H1 (cell line): ENCODE measurements at regions not wholly inside any gene's neighbourhood (a gene's known extent, or its start where the extent isn't known, plus 50 kb on each side); places are given as distances from the start of the nearest gene placed in this dataset.

Source experiments
- CTCF ChIA-PET: fragments of 300-600 bp; sonication (Branson Sonifier 250); formaldehyde crosslinking; loops from one replicate; lab custom pipeline; 2021; ENCODE audit not compliant: partially characterized antibody; lab: Charles Lee
- POLR2A ChIA-PET: fragments of 300-600 bp; sonication (Branson Sonifier 250); formaldehyde crosslinking; loops from one replicate; lab custom pipeline; 2021; ENCODE audit warnings: inconsistent platforms; ENCODE audit not compliant: partially characterized antibody; lab: Charles Lee
- DNase-seq, 2 experiments: peaks; one replicate each; pipeline versions ENCODE4 v3.0.0 to v3.0.0-alpha.2; 2010 to 2022; ENCODE audit warnings: low spot score in 2 of 2, low read depth in 1 of 2, mixed read lengths in 1 of 2
- FAIRE-seq: peaks from 2 replicates; lab custom pipeline; 2011; peaks lifted over from hg19 to GRCh38; lab: Jason Lieb, UNC
- H2AFZ ChIP-seq: 2 replicates; pipeline ENCODE4 v1.8.1; 2012; ENCODE audit warnings: low read length, inconsistent platforms
- H2AK5ac ChIP-seq: 2 replicates; pipeline ENCODE4 v1.6.1; 2013; ENCODE audit warnings: low read depth, low read length
- H2BK120ac ChIP-seq: replicated peaks from 2 replicates; pipeline ENCODE3; 2013; ENCODE audit warnings: low read depth, low read length, inconsistent platforms
- H2BK12ac ChIP-seq: 2 replicates; pipeline ENCODE4 v1.6.1; 2013; ENCODE audit warnings: low read depth, low read length
- H2BK15ac ChIP-seq: 2 replicates; pipeline ENCODE4 v1.6.1; 2013; ENCODE audit warnings: low read length
- H2BK20ac ChIP-seq: 2 replicates; pipeline ENCODE4 v1.6.1; 2013; ENCODE audit warnings: low read length
- H2BK5ac ChIP-seq: 2 replicates; pipeline ENCODE4 v1.6.1; 2013; ENCODE audit warnings: low read depth, low read length
- H3K14ac ChIP-seq: 2 replicates; pipeline ENCODE4 v1.6.1; 2013; ENCODE audit warnings: inconsistent platforms; ENCODE audit not compliant: insufficient read length
- H3K18ac ChIP-seq: 2 replicates; pipeline ENCODE4 v1.6.1; 2013; ENCODE audit warnings: low read length; ENCODE audit errors: extremely low read depth
- H3K23ac ChIP-seq: 2 replicates; pipeline ENCODE4 v1.6.1; 2013; ENCODE audit warnings: inconsistent platforms; ENCODE audit not compliant: insufficient read length
- H3K23me2 ChIP-seq: 2 replicates; pipeline ENCODE4 v1.6.1; 2013; ENCODE audit warnings: low read depth, low read length
- H3K27ac ChIP-seq: 2 replicates; pipeline ENCODE4 v1.6.1; 2011; ENCODE audit warnings: low read depth, low read length, inconsistent platforms
- H3K27me3 ChIP-seq, 4 experiments: replicated peaks in 1 of 4; 1 replicate in 1 of 4; 2 replicates in 3 of 4; pipeline versions ENCODE4 v1.6.1 to v1.8.1; 2011 to 2013; ENCODE audit warnings: low read length in 3 of 4, mild to moderate bottlenecking in 3 of 4, inconsistent platforms in 2 of 4, mixed read lengths in 2 of 4, moderate library complexity in 1 of 4; ENCODE audit not compliant: control insufficient read depth in 3 of 4, insufficient read depth in 3 of 4; ENCODE audit errors: extremely low read depth in 1 of 4
- H3K36me3 ChIP-seq, 4 experiments: 2 replicates each; pipeline versions ENCODE4 v1.6.1 to v1.8.1; 2011 to 2013; ENCODE audit warnings: mild to moderate bottlenecking in 4 of 4, low read length in 3 of 4, moderate library complexity in 2 of 4, control low read depth in 1 of 4, inconsistent platforms in 1 of 4; ENCODE audit not compliant: insufficient read depth in 4 of 4, control insufficient read depth in 2 of 4
- H3K4ac ChIP-seq: replicated peaks from 2 replicates; pipeline ENCODE3; 2013; ENCODE audit warnings: low read length, low read depth, mixed read lengths, inconsistent platforms; ENCODE audit not compliant: insufficient read length
- H3K4me1 ChIP-seq, 4 experiments: replicated peaks in 1 of 4; 1 replicate in 1 of 4; 2 replicates in 3 of 4; pipeline versions ENCODE4 v1.6.1 to v1.8.1; 2011 to 2013; ENCODE audit warnings: low read length in 3 of 4, inconsistent platforms in 2 of 4, mixed read lengths in 1 of 4; ENCODE audit not compliant: insufficient read depth in 4 of 4, control insufficient read depth in 3 of 4
- H3K4me2 ChIP-seq, 2 experiments: 2 replicates each; pipeline versions ENCODE4 v1.6.1 to v1.8.1; 2011 to 2013; ENCODE audit warnings: low read depth in 2 of 2, low read length in 2 of 2, control low read depth in 1 of 2, inconsistent platforms in 1 of 2, mild to moderate bottlenecking in 1 of 2; ENCODE audit not compliant: insufficient read depth in 1 of 2
- H3K4me3 ChIP-seq, 4 experiments: fragments of 200-600, 300-600 bp in 1 of 4; sonication (generic), shearing (Covaris generic), sonication (Bioruptor Twin) in 1 of 4; 2 replicates each; pipeline versions ENCODE4 v1.5.1 to v1.8.1; 2011 to 2016; ENCODE audit warnings: low read length in 4 of 4, low read depth in 3 of 4, control low read depth in 2 of 4, inconsistent platforms in 2 of 4, mild to moderate bottlenecking in 2 of 4, mixed read lengths in 1 of 4, moderate library complexity in 1 of 4; ENCODE audit not compliant: insufficient read depth in 2 of 4; ENCODE audit errors: extremely low read depth in 1 of 4
- H3K56ac ChIP-seq: replicated peaks from 2 replicates; pipeline ENCODE3; 2013; ENCODE audit warnings: low read depth, mild to moderate bottlenecking, mixed read lengths, low read length, inconsistent platforms; ENCODE audit not compliant: insufficient read length
- H3K79me1 ChIP-seq: 2 replicates; pipeline ENCODE4 v1.6.1; 2013; ENCODE audit warnings: low read depth, low read length, control low read depth
- H3K79me2 ChIP-seq, 2 experiments: 2 replicates each; pipeline versions ENCODE4 v1.6.1 to v1.8.1; 2012 to 2013; ENCODE audit warnings: low read length in 2 of 2, mild to moderate bottlenecking in 2 of 2, inconsistent platforms in 1 of 2; ENCODE audit not compliant: insufficient read depth in 2 of 2, control insufficient read depth in 1 of 2
- H3K9ac ChIP-seq, 4 experiments: replicated peaks in 1 of 4; 1 replicate in 1 of 4; 2 replicates in 3 of 4; pipeline versions ENCODE4 v1.6.1 to v1.8.1; 2011 to 2013; ENCODE audit warnings: low read depth in 3 of 4, low read length in 3 of 4, control low read depth in 2 of 4, mild to moderate bottlenecking in 2 of 4, moderate library complexity in 2 of 4, inconsistent platforms in 1 of 4; ENCODE audit errors: extremely low read depth in 1 of 4
- H3K9me3 ChIP-seq, 2 experiments: 2 replicates each; pipeline versions ENCODE4 v1.6.1 to v1.8.1; 2012 to 2013; ENCODE audit warnings: mild to moderate bottlenecking in 2 of 2, moderate library complexity in 2 of 2, control low read depth in 1 of 2, inconsistent platforms in 1 of 2, low read depth in 1 of 2, low read length in 1 of 2, mixed read lengths in 1 of 2; ENCODE audit not compliant: insufficient read depth in 2 of 2
- H4K20me1 ChIP-seq, 2 experiments: replicated peaks in 1 of 2; 2 replicates each; pipeline versions ENCODE3 to v1.8.1; 2011 to 2013; ENCODE audit warnings: inconsistent platforms in 2 of 2, low read length in 2 of 2, mild to moderate bottlenecking in 1 of 2; ENCODE audit not compliant: insufficient read depth in 2 of 2, control insufficient read depth in 1 of 2
- H4K5ac ChIP-seq: 2 replicates; pipeline ENCODE4 v1.6.1; 2013; ENCODE audit warnings: low read length, low read depth, mixed read lengths, inconsistent platforms; ENCODE audit not compliant: insufficient read length
- H4K8ac ChIP-seq: 2 replicates; pipeline ENCODE4 v1.8.0; 2013; ENCODE audit warnings: mild to moderate bottlenecking, moderate library complexity, low read length, inconsistent platforms; ENCODE audit not compliant: insufficient read depth; ENCODE audit errors: extremely low read depth
- H4K91ac ChIP-seq: replicated peaks from 2 replicates; pipeline ENCODE3; 2013; ENCODE audit warnings: low read length, mixed read lengths, inconsistent platforms; ENCODE audit not compliant: insufficient read length
- ATF2 ChIP-seq: IDR thresholded peaks from 2 replicates; pipeline ENCODE4 v1.6.1; 2012; ENCODE audit warnings: low read length, inconsistent platforms
- CBX8 ChIP-seq: fragments of 300-800, 300-1000 bp; sonication (generic); IDR thresholded peaks from 2 replicates; pipeline ENCODE4 v1.7.1; 2016; ENCODE audit warnings: low read depth, low read length, borderline replicate concordance
- EZH2 ChIP-seq: fragments of 200-600 bp; sonication (generic); IDR thresholded peaks from 2 replicates; pipeline ENCODE4 v1.7.1; 2012; ENCODE audit warnings: low read depth, mild to moderate bottlenecking, moderate library complexity, low read length, inconsistent platforms; ENCODE audit not compliant: severe bottlenecking
- FOSL1 ChIP-seq: IDR thresholded peaks from 2 replicates; pipeline ENCODE4 v1.6.1; 2011; ENCODE audit warnings: mild to moderate bottlenecking, low read depth, low read length, moderate library complexity; ENCODE audit not compliant: insufficient read depth
- HDAC2 ChIP-seq, 2 experiments: fragments of 300-600 bp in 1 of 2; sonication (generic) in 1 of 2; IDR thresholded peaks; 2 replicates each; pipeline ENCODE4 v1.6.1; 2011 to 2012; ENCODE audit warnings: low read depth in 2 of 2, low read length in 2 of 2, mild to moderate bottlenecking in 2 of 2, moderate library complexity in 2 of 2, borderline replicate concordance in 1 of 2, inconsistent platforms in 1 of 2
- MAFK ChIP-seq: IDR thresholded peaks from 2 replicates; pipeline ENCODE4 v1.6.1; 2012; ENCODE audit warnings: low read depth, mild to moderate bottlenecking, improper control_type of control experiment, low read length
- NRF1 ChIP-seq: IDR thresholded peaks from 2 replicates; pipeline ENCODE4 v1.6.1; 2011; ENCODE audit warnings: mild to moderate bottlenecking, low read depth, low read length, improper control_type of control experiment
- RNF2 ChIP-seq: fragments of 200-900, 300-1000 bp; sonication (generic); IDR thresholded peaks from 2 replicates; pipeline ENCODE4 v1.7.1; 2016; ENCODE audit warnings: borderline replicate concordance, low read depth, mild to moderate bottlenecking, antibody characterized with exemption, low read length; ENCODE audit not compliant: poor library complexity, severe bottlenecking; ENCODE audit errors: missing control alignments
- SIN3A ChIP-seq, 2 experiments: IDR thresholded peaks in 1 of 2; conservative IDR thresholded peaks in 1 of 2; 2 replicates each; pipeline ENCODE4 v1.6.1; 2011 to 2012; ENCODE audit warnings: low read length in 2 of 2, improper control_type of control experiment in 1 of 2, low read depth in 1 of 2, mild to moderate bottlenecking in 1 of 2
- SUZ12 ChIP-seq: fragments of 200-600 bp; sonication (generic); IDR thresholded peaks from 2 replicates; pipeline ENCODE4 v1.6.1; 2012; ENCODE audit warnings: mild to moderate bottlenecking, inconsistent platforms, low read length, moderate library complexity, mixed read lengths
- TF ChIP-seq, protein P1 (sequence below): IDR thresholded peaks from 2 replicates; pipeline ENCODE4 v1.6.1; 2012; ENCODE audit warnings: inconsistent platforms

DNA sequence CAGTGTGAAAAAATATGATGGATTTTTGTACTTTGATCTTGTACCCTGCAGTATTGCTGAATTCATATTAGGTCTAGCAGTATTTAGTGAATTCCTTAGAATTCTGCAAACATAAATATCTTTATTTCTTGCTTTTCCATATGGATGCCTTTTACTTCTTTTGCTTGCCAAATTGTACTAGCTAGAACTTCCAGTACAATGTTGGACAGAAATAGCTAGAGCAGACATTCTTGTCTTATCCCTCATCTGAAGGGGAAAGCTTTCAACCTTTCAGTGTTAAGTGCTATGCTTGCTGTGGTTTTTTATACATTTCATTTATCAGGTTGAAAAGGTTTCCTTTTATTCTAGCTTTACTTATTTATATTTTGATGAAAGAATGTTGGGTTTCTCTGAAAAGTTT is 1321.9 kb upstream of the CHAC2 start:
- H4K20me1 ChIP-seq: no peaks in the 10 kb centered on the region
- H3K4me2 ChIP-seq: no peak overlapping the region
- TF ChIP-seq ATF2: no peak
- no peak for TF ChIP-seq CBX8
- no peak for TF ChIP-seq NRF1
- no peak for TF ChIP-seq SUZ12
- TF ChIP-seq HDAC2 (IDR thresholded peaks at IDR 0.05; ENCODE audit: borderline replicate concordance in 1 of 2, low read depth in 2 of 2, low read length in 2 of 2): no peak
- no peak for TF ChIP-seq MAFK
- no peak for TF ChIP-seq SIN3A (conservative IDR thresholded peaks at IDR 0.05 in 1 of 2, IDR thresholded peaks at IDR 0.05 in 1 of 2; ENCODE audit: low read depth in 1 of 2, low read length in 2 of 2)
- TF ChIP-seq, protein P1, sequence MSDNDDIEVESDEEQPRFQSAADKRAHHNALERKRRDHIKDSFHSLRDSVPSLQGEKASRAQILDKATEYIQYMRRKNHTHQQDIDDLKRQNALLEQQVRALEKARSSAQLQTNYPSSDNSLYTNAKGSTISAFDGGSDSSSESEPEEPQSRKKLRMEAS: no peak
- no peak for TF ChIP-seq EZH2
- TF ChIP-seq RNF2: no peak
- TF ChIP-seq FOSL1: no peak

More for the DNA sequence above, 1321.9 kb upstream of the CHAC2 start:
- Histone ChIP-seq H3K27me3 (no peaks in the 10 kb centered on the region), H2BK20ac (no peak overlapping the region), H3K4me3 (no peak overlapping the region), H3K14ac (no peak overlapping the region), H2AFZ (no peak overlapping the region), H2BK12ac (no peak overlapping the region), H4K91ac (no peak overlapping the region), H3K4me1 (peaks cover 0 to 4% (median 3%) of the 10 kb centered on the region in 4 experiments; a peak in 3 of 7 replicates), H3K18ac (no peak overlapping the region), H4K8ac (no peak overlapping the region), H3K79me1 (no peaks in the 10 kb centered on the region), H3K27ac (no peak overlapping the region), H3K23me2 (no peaks in the 10 kb centered on the region), H3K23ac (no peak overlapping the region), H3K4ac (no peak overlapping the region), H2BK15ac (no peak overlapping the region), H3K56ac (no peak overlapping the region), H2BK5ac (no peak overlapping the region), H2BK120ac (no peak overlapping the region), H4K5ac (no peak overlapping the region), H3K9ac (no peak overlapping the region), H3K79me2 (no peaks in the 10 kb centered on the region), H2AK5ac (no peak overlapping the region), H3K9me3 (no peaks in the 10 kb centered on the region), H3K36me3 (no peaks in the 10 kb centered on the region)
- FAIRE-seq (no peak), DNase-seq (no peak)
- POLR2A ChIA-PET: no interaction called here
- CTCF ChIA-PET: no interaction called here
